SKM-1 (cell line): ENCODE measurements at regions not wholly inside any gene's neighbourhood (a gene's known extent, or its start where the extent isn't known, plus 50 kb on each side); places are given as distances from the start of the nearest gene placed in this dataset.

Experiments used
- DNase-seq: peaks from one replicate; lab custom pipeline; 2025; ENCODE audit not compliant: unreplicated experiment; lab: John Stamatoyannopoulos, UW

- no peak for DNase-seq
These were observed 78.7 kb upstream of the ATP2B2 start for GRCh38 chr3:10583798-10584708.

GRCh38 chr3:10585945-10586344, 80.6 kb upstream of the ATP2B2 start:
- DNase-seq: no peak

GRCh38 chr3:10594915-10595314, 89.5 kb upstream of the ATP2B2 start:
- no peak for DNase-seq

GRCh38 chr3:10596746-10597448, 91.5 kb upstream of the ATP2B2 start:
- DNase-seq: no peak

GRCh38 chr3:10597733-10598132, 92.3 kb upstream of the ATP2B2 start:
- no peak for DNase-seq

- no peak for DNase-seq
These were observed 93.6 kb upstream of the ATP2B2 start for GRCh38 chr3:10599017-10599416.

GRCh38 chr3:10599444-10599843, 94.1 kb upstream of the ATP2B2 start:
- no peak for DNase-seq

- no peak for DNase-seq
These were observed 94.9 kb upstream of the ATP2B2 start for GRCh38 chr3:10600296-10600714.

GRCh38 chr3:10600726-10601125, 95.3 kb upstream of the ATP2B2 start:
- DNase-seq: no peak

- no peak for DNase-seq
These were observed 95.9 kb upstream of the ATP2B2 start for GRCh38 chr3:10601151-10601856.

GRCh38 chr3:10601857-10602230, 96.5 kb upstream of the ATP2B2 start:
- DNase-seq: no peak

- no peak for DNase-seq
These were observed 96.9 kb upstream of the ATP2B2 start for GRCh38 chr3:10602271-10602670.

GRCh38 chr3:10602769-10603768, 97.7 kb upstream of the ATP2B2 start:
- no peak for DNase-seq

GRCh38 chr3:10609134-10609533, 103.7 kb upstream of the ATP2B2 start:
- no peak for DNase-seq

GRCh38 chr3:10614168-10614567, 108.8 kb upstream of the ATP2B2 start:
- no peak for DNase-seq

GRCh38 chr3:10615715-10616114, 110.3 kb upstream of the ATP2B2 start:
- no peak for DNase-seq

- DNase-seq: no peak
These were observed 110.9 kb upstream of the ATP2B2 start for GRCh38 chr3:10616321-10616720.

GRCh38 chr3:10619989-10620832, 114.8 kb upstream of the ATP2B2 start:
- no peak for DNase-seq

- DNase-seq: no peak
These were observed 115.4 kb upstream of the ATP2B2 start for GRCh38 chr3:10620833-10621082.
